ENCODE measurements at regions not wholly inside any gene's neighbourhood (a gene's known extent, or its start where the extent isn't known, plus 50 kb on each side); places are given as distances from the start of the nearest gene placed in this dataset.
"Not testable (repeated sequence)": the region's sequence is repeated elsewhere in the genome, so short reads cannot be mapped to it uniquely, and the experiment has no call there.

DNA sequence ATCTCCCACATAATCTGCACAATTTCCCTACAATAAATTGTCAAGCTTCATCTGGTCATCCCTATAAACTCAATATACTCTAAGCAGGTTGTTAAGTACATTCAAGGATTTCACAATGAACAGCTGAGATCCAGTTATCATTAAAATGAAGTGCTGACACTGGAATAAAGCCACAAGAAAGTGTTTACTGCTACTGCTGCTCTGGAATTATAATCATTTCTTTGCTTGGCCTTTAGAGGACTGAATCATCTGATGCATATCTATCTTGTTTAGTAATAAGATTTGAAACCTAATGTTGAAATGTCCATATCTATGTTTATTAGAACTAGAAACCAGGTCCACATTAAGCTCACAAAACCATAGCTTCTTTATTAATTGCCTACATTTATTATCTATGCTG lies 338.6 kb upstream of the ZFP42 start:
- no peak for DNase-seq (ENCODE audit: extremely low spot score)
- H3K4me3 ChIP-seq (ENCODE audit: low read depth, low read length) = no peak overlapping the region
- no peak overlapping the region for H3K27ac ChIP-seq (ENCODE audit: low read depth)
- H3K4me1 ChIP-seq (ENCODE audit: insufficient read depth) = peaks cover 2% of the 10 kb centered on the region
- H3K36me3 ChIP-seq (ENCODE audit: insufficient read depth) = no peaks in the 10 kb centered on the region

- no peak overlapping the region for H3K27ac ChIP-seq (ENCODE audit: low read depth)
- 80% methylated on average over 4 of the region's 4 CpGs for WGBS
- no peaks in the 10 kb centered on the region for H3K4me1 ChIP-seq (ENCODE audit: insufficient read depth)
- DNase-seq (ENCODE audit: extremely low spot score) = no peak
- H3K4me3 ChIP-seq (ENCODE audit: low read depth, low read length) = no peak overlapping the region
- H3K36me3 ChIP-seq (ENCODE audit: insufficient read depth) = no peaks in the 10 kb centered on the region
These were observed 332.5 kb upstream of the ZFP42 start for GRCh38 chr4:187663076-187663475.

GRCh38 chr4:187664011-187664410 lies 331.6 kb upstream of the ZFP42 start:
- no peak for DNase-seq (ENCODE audit: extremely low spot score)
- WGBS = 89% methylated on average over 5 of the region's 5 CpGs
- Histone ChIP-seq H3K4me1 (ENCODE audit: insufficient read depth) (no peaks in the 10 kb centered on the region), H3K27ac (ENCODE audit: low read depth) (no peak overlapping the region), H3K36me3 (ENCODE audit: insufficient read depth) (no peaks in the 10 kb centered on the region), H3K4me3 (ENCODE audit: low read depth, low read length) (no peak overlapping the region)

- no peak for DNase-seq (ENCODE audit: extremely low spot score)
- no peaks in the 10 kb centered on the region for H3K36me3 ChIP-seq (ENCODE audit: insufficient read depth)
- no peak overlapping the region for H3K27ac ChIP-seq (ENCODE audit: low read depth)
- no peaks in the 10 kb centered on the region for H3K4me1 ChIP-seq (ENCODE audit: insufficient read depth)
- WGBS = 49% methylated on average over 1 of the region's 1 CpG
- no peak overlapping the region for H3K4me3 ChIP-seq (ENCODE audit: low read depth, low read length)
These were observed 330.5 kb upstream of the ZFP42 start for GRCh38 chr4:187665086-187665485.

GRCh38 chr4:187666034-187666433 lies 329.5 kb upstream of the ZFP42 start:
- H3K36me3 ChIP-seq (ENCODE audit: insufficient read depth) = no peaks in the 10 kb centered on the region
- H3K27ac ChIP-seq (ENCODE audit: low read depth) = no peak overlapping the region
- H3K4me1 ChIP-seq (ENCODE audit: insufficient read depth) = no peaks in the 10 kb centered on the region
- H3K4me3 ChIP-seq (ENCODE audit: low read depth, low read length) = no peak overlapping the region
- no peak for DNase-seq (ENCODE audit: extremely low spot score)
- WGBS = 70% methylated on average over 4 of the region's 4 CpGs

GRCh38 chr4:187666697-187667494 lies 328.7 kb upstream of the ZFP42 start:
- WGBS = 34% methylated on average over 9 of the region's 9 CpGs

DNA sequence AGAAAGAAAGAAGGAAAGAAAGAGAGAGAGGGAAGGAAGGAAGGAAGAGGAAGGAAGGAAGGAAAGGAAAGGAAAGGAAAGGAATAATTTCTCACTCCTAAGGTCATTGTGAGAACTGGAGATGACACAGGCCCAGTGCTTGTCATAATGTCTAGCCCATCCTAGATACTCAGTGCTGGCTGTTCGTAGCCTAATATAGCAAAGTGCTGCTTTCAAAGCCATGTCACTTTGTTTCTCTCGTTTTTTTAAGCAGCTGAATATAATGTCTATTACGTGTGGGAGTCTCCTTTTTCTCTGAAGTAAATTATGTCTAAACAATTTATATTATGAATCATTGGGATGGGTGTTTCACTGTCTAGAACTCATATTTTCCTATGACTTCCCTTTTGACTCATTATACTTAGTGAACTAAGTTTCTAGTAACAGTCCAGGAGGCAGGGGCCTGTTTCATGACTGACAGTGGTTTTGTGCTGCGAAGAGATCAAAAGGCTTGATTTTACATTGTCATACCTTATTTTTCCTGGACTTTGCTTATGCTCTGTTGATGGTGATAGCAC lies 327.0 kb upstream of the ZFP42 start:
- DNase-seq (ENCODE audit: extremely low spot score) = no peak
- H3K36me3 ChIP-seq (ENCODE audit: insufficient read depth) = no peaks in the 10 kb centered on the region
- no peak overlapping the region for H3K4me3 ChIP-seq (ENCODE audit: low read depth, low read length)
- H3K4me1 ChIP-seq (ENCODE audit: insufficient read depth) = no peaks in the 10 kb centered on the region
- WGBS = 50% methylated on average over 4 of the region's 4 CpGs
- no peak overlapping the region for H3K27ac ChIP-seq (ENCODE audit: low read depth)

More at GRCh38 chr4:187666697-187667494, 328.7 kb upstream of the ZFP42 start:
- H3K36me3 ChIP-seq (ENCODE audit: insufficient read depth) = no peaks in the 10 kb centered on the region
- H3K4me3 ChIP-seq (ENCODE audit: low read depth, low read length) = no peak overlapping the region
- no peaks in the 10 kb centered on the region for H3K4me1 ChIP-seq (ENCODE audit: insufficient read depth)
- no peak for DNase-seq (ENCODE audit: extremely low spot score)
- H3K27ac ChIP-seq (ENCODE audit: low read depth) = no peak overlapping the region

DNA sequence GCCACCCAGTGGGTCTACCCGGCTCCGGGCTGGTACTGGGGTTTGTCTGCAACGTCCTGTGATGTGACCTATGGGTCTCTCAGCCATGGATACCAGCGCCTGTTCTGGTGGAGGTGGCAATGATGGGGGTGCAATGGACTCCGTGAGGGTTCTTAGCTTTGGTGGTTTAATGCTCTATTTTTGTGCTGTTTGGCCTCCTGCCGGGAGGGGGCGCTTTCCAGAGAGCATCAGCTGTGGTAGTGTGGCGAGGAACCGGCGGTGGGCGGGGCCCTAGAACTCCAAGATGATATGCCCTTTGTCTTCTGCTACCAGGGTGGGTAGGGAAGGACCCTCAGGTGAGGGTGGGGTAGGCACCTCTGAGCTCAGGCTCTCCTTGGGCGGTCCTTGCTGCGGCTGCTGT lies 324.1 kb upstream of the ZFP42 start:
- 97% methylated on average over 11 of the region's 13 CpGs for WGBS
- H3K27ac ChIP-seq (ENCODE audit: low read depth); H3K4me1 ChIP-seq (ENCODE audit: insufficient read depth); H3K4me3 ChIP-seq (ENCODE audit: low read depth, low read length); DNase-seq (ENCODE audit: extremely low spot score); H3K36me3 ChIP-seq (ENCODE audit: insufficient read depth): not testable (repeated sequence)

- WGBS = 94% methylated on average over 5 of the region's 12 CpGs
- not testable (repeated sequence) for DNase-seq (ENCODE audit: extremely low spot score)
These were observed 323.6 kb upstream of the ZFP42 start for GRCh38 chr4:187671958-187672357.

DNA sequence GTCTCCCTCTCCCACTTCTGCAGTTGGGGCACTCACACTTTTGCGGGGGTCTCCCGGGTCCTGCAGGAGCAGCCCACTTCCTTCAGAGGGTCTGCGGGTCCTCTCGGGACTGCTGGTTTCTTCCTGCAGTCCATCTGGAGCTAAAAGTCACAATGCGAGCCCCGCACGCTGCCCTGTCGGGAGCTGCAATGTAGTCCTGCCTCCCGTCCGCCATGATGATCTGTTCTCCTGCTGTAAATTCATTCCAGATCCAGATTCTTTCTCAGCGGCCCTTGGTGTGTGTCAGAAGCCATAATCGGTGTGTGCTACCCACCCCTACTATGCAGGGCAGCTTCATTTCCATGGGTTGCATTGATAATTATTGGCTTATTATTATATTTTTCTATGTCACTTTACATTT lies 323.0 kb upstream of the ZFP42 start:
- DNase-seq (ENCODE audit: extremely low spot score); H3K27ac ChIP-seq (ENCODE audit: low read depth); H3K4me1 ChIP-seq (ENCODE audit: insufficient read depth); H3K4me3 ChIP-seq (ENCODE audit: low read depth, low read length); H3K36me3 ChIP-seq (ENCODE audit: insufficient read depth): not testable (repeated sequence)
- WGBS = 93% methylated on average over 10 of the region's 12 CpGs

More at GRCh38 chr4:187671958-187672357, 323.6 kb upstream of the ZFP42 start:
- not testable (repeated sequence) for H3K36me3 ChIP-seq (ENCODE audit: insufficient read depth); H3K4me3 ChIP-seq (ENCODE audit: low read depth, low read length); H3K27ac ChIP-seq (ENCODE audit: low read depth); H3K4me1 ChIP-seq (ENCODE audit: insufficient read depth)

DNA sequence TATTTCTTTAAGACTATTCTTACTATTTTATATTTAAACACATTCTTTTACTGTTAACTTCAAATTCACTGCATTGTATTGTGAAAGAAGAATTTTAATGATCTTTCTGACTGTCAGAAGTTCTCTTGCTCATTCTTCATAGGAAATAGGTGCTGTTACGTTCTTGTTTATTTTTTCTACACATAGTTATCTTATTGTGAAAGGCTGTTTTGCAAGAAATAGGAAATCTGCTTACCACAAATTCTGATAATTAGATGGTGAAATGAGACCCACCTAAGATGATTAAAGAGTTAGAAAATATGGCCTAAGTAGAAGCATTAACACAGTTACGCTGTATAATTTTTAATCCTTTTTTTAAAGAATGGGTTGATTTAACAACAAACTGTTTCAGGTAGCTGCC lies 316.1 kb upstream of the ZFP42 start:
- WGBS = 81% methylated on average over 2 of the region's 2 CpGs
- H3K27ac ChIP-seq (ENCODE audit: low read depth) = no peak overlapping the region

DNA sequence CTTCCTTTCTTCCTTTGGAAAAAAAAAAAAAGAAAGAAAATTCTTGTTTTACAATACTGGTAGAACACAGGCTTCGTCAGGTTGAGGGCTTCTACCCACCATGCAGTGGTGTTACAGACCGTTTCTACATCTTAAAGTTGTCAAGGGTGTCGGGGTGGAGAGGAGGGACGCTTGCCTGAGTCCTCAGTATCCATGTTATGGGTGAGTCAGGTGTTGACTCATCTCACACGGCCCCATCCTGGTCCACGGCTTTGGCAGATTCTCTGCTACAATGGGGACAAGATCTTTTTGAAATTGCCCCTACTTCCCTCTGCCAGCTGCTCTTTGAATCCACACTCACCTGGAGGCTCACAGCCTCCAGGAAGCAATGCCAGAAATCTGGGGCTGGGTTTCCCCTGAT lies 310.3 kb upstream of the ZFP42 start:
- WGBS = 74% methylated on average over 6 of the region's 6 CpGs
- Histone ChIP-seq H3K4me1 (ENCODE audit: insufficient read depth) (no peaks in the 10 kb centered on the region), H3K27ac (ENCODE audit: low read depth) (no peak overlapping the region), H3K4me3 (ENCODE audit: low read depth, low read length) (no peak overlapping the region), H3K36me3 (ENCODE audit: insufficient read depth) (no peaks in the 10 kb centered on the region)
- DNase-seq (ENCODE audit: extremely low spot score) = no peak

More for the DNA sequence above, 316.1 kb upstream of the ZFP42 start:
- DNase-seq (ENCODE audit: extremely low spot score) = no peak
- H3K4me3 ChIP-seq (ENCODE audit: low read depth, low read length) = no peak overlapping the region
- no peaks in the 10 kb centered on the region for H3K36me3 ChIP-seq (ENCODE audit: insufficient read depth)
- H3K4me1 ChIP-seq (ENCODE audit: insufficient read depth) = no peaks in the 10 kb centered on the region

GRCh38 chr4:187687697-187688096 lies 307.9 kb upstream of the ZFP42 start:
- H3K36me3 ChIP-seq (ENCODE audit: insufficient read depth) = no peaks in the 10 kb centered on the region
- H3K4me3 ChIP-seq (ENCODE audit: low read depth, low read length) = no peak overlapping the region
- 56% methylated on average over 4 of the region's 4 CpGs for WGBS
- no peak overlapping the region for H3K27ac ChIP-seq (ENCODE audit: low read depth)
- no peaks in the 10 kb centered on the region for H3K4me1 ChIP-seq (ENCODE audit: insufficient read depth)
- DNase-seq (ENCODE audit: extremely low spot score) = no peak

- no peaks in the 10 kb centered on the region for H3K36me3 ChIP-seq (ENCODE audit: insufficient read depth)
- no peak for DNase-seq (ENCODE audit: extremely low spot score)
- no peak overlapping the region for H3K27ac ChIP-seq (ENCODE audit: low read depth)
- WGBS = 67% methylated on average over 6 of the region's 6 CpGs
- H3K4me1 ChIP-seq (ENCODE audit: insufficient read depth) = no peaks in the 10 kb centered on the region
- no peak overlapping the region for H3K4me3 ChIP-seq (ENCODE audit: low read depth, low read length)
These were observed 302.9 kb upstream of the ZFP42 start for GRCh38 chr4:187692626-187693025.

All from urinary bladder (tissue), 3 donors.